GM19455 (cell line): ENCODE measurements at regions not wholly inside any gene's neighbourhood (a gene's known extent, or its start where the extent isn't known, plus 50 kb on each side); places are given as distances from the start of the nearest gene placed in this dataset.
"Not testable (repeated sequence)": the region's sequence is repeated elsewhere in the genome, so short reads cannot be mapped to it uniquely, and the experiment has no call there.

Experiments
- ATAC-seq: cut with Tn5 transposase; IDR thresholded peaks from one replicate; pipeline ENCODE4 v1.9.1; 2021; ENCODE audit not compliant: unreplicated experiment

- no peak for ATAC-seq
Observed at GRCh38 chr1:166603296-166603695, 236.0 kb upstream of the POGK start.

- no peak for ATAC-seq
Observed at GRCh38 chr1:166605137-166605536, 234.1 kb upstream of the POGK start.

GRCh38 chr1:166612886-166613285 lies 226.4 kb upstream of the POGK start:
- ATAC-seq, result no peak

- ATAC-seq, result no peak
Observed at GRCh38 chr1:166616206-166616605, 223.1 kb upstream of the POGK start.

GRCh38 chr1:166626711-166627110 lies 212.6 kb upstream of the POGK start:
- ATAC-seq, result no peak

GRCh38 chr1:166627558-166627957 lies 211.7 kb upstream of the POGK start:
- ATAC-seq, result no peak

- ATAC-seq, result no peak
Observed at GRCh38 chr1:166628259-166628658, 211.0 kb upstream of the POGK start.

- no peak for ATAC-seq
Observed at GRCh38 chr1:166629946-166630345, 209.3 kb upstream of the POGK start.

- no peak for ATAC-seq
Observed at GRCh38 chr1:166630369-166630768, 208.9 kb upstream of the POGK start.

- ATAC-seq, result no peak
Observed at GRCh38 chr1:166638137-166638536, 201.1 kb upstream of the POGK start.

- not testable (repeated sequence) for ATAC-seq
Observed at GRCh38 chr1:166657228-166657627, 182.0 kb upstream of the POGK start.

- not testable (repeated sequence) for ATAC-seq
Observed at GRCh38 chr1:166666790-166667189, 172.5 kb upstream of the POGK start.

GRCh38 chr1:166667600-166667999 lies 171.7 kb upstream of the POGK start:
- not testable (repeated sequence) for ATAC-seq

- no peak for ATAC-seq
Observed at GRCh38 chr1:166671627-166672026, 167.6 kb upstream of the POGK start.

- ATAC-seq, result no peak
Observed at GRCh38 chr1:166673722-166674121, 165.6 kb upstream of the POGK start.

GRCh38 chr1:166675213-166675612 lies 164.1 kb upstream of the POGK start:
- ATAC-seq, result no peak

GRCh38 chr1:166676981-166677380 lies 162.3 kb upstream of the POGK start:
- ATAC-seq, result no peak

- no peak for ATAC-seq
Observed at GRCh38 chr1:166679369-166679768, 159.9 kb upstream of the POGK start.

- ATAC-seq, result no peak
Observed at GRCh38 chr1:166682588-166682987, 156.7 kb upstream of the POGK start.

GRCh38 chr1:166684669-166685068 lies 154.6 kb upstream of the POGK start:
- not testable (repeated sequence) for ATAC-seq

GRCh38 chr1:166685200-166685599 lies 154.1 kb upstream of the POGK start:
- ATAC-seq, result no peak

GRCh38 chr1:166685891-166686290 lies 153.4 kb upstream of the POGK start:
- ATAC-seq, result not testable (repeated sequence)

- not testable (repeated sequence) for ATAC-seq
Observed at GRCh38 chr1:166690596-166690995, 148.7 kb upstream of the POGK start.

GRCh38 chr1:166691476-166691875 lies 147.8 kb upstream of the POGK start:
- ATAC-seq, result no peak
